NB4 (cell line): ENCODE measurements at regions not wholly inside any gene's neighbourhood (a gene's known extent, or its start where the extent isn't known, plus 50 kb on each side); places are given as distances from the start of the nearest gene placed in this dataset.
A peak's percentile ranks its signal among the peaks of the same experiment; 100 is the strongest.

Experiments
- DNase-seq: peaks from one replicate; pipeline ENCODE4 v3.0.0; 2010; ENCODE audit warnings: low read depth
- H3K4me3 ChIP-seq: one replicate; pipeline ENCODE4 v1.5.1; 2011; ENCODE audit warnings: mild to moderate bottlenecking, low read depth, low read length, moderate library complexity
- MAX ChIP-seq: IDR thresholded peaks from 2 replicates; pipeline ENCODE4 v1.6.1; 2011; ENCODE audit warnings: low read depth, low read length
- MYC ChIP-seq: IDR thresholded peaks from 2 replicates; pipeline ENCODE4 v1.6.1; 2011; ENCODE audit warnings: low read depth, low read length
- POLR2A ChIP-seq: IDR thresholded peaks from 2 replicates; pipeline ENCODE4 v1.6.1; 2011; ENCODE audit warnings: mild to moderate bottlenecking; ENCODE audit not compliant: insufficient read length; ENCODE audit errors: extremely low read depth
- TF ChIP-seq, protein P1 (sequence below): IDR thresholded peaks from one replicate; pipeline ENCODE4 v1.5.1; 2012; ENCODE audit warnings: low read depth, low read length

GRCh38 chr6:137791281-137792159 lies 75.5 kb upstream of the TNFAIP3 start:
- DNase-seq, result no peak
- TF ChIP-seq MAX (no peak), POLR2A (no peak), MYC (no peak)
- TF ChIP-seq, protein P1, sequence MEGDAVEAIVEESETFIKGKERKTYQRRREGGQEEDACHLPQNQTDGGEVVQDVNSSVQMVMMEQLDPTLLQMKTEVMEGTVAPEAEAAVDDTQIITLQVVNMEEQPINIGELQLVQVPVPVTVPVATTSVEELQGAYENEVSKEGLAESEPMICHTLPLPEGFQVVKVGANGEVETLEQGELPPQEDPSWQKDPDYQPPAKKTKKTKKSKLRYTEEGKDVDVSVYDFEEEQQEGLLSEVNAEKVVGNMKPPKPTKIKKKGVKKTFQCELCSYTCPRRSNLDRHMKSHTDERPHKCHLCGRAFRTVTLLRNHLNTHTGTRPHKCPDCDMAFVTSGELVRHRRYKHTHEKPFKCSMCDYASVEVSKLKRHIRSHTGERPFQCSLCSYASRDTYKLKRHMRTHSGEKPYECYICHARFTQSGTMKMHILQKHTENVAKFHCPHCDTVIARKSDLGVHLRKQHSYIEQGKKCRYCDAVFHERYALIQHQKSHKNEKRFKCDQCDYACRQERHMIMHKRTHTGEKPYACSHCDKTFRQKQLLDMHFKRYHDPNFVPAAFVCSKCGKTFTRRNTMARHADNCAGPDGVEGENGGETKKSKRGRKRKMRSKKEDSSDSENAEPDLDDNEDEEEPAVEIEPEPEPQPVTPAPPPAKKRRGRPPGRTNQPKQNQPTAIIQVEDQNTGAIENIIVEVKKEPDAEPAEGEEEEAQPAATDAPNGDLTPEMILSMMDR, result no peak
- no peak overlapping the region for H3K4me3 ChIP-seq

DNA sequence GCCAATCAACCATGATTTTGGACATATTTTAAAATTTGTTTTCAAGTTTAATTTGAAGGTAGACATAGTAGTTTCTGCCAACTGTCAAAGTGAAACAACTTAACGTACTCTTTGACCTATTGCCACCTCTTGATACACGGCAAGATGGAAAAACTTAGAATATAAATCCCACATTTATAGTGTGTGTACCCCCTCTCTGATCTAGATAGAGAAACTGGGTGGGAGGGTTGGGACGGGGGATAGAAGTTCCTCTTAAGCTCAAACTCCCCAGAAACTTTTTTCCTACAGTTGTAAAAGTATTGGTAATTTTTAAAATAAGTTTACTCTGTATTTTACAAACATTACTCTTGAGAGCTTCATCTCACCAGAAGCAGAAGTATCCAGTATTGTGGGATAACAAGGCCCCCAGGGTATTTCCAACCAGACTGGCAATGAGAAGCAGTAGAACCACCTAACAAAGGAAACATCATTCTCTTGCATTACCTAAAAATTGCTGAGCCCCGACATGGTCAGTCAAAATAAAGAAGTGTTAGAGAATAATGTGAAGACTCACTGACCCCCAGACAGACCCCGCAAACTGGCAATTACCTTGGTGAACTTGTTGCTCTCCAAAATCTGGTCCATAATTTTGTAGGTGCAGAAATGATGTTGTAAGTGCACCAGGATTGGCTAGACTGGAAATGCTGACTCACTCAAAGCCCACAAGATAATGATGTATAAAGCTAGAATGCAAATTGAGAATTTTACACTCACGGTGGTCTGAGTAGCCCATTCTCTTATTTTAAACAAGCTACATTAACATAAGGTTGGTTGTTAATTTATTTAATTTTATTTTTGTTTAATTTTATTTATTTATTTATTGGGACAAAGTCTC lies 74.7 kb upstream of the TNFAIP3 start:
- DNase-seq, result peak; percentile 49
- no peak overlapping the region for H3K4me3 ChIP-seq

GRCh38 chr6:137793805-137794515 lies 73.1 kb upstream of the TNFAIP3 start:
- no peak for DNase-seq
- H3K4me3 ChIP-seq, result no peak overlapping the region
- TF ChIP-seq MYC, result no peak

More for the DNA sequence above, 74.7 kb upstream of the TNFAIP3 start:
- no peak for TF ChIP-seq POLR2A
- no peak for TF ChIP-seq MAX
- TF ChIP-seq, protein P1, result no peak
- no peak for TF ChIP-seq MYC

GRCh38 chr6:137794516-137795201 lies 72.4 kb upstream of the TNFAIP3 start:
- DNase-seq, result peak; percentile 63
- H3K4me3 ChIP-seq, result no peak overlapping the region
- TF ChIP-seq, protein P1, result no peak
- TF ChIP-seq MAX (no peak), MYC (no peak), POLR2A (no peak)

- no peak for TF ChIP-seq POLR2A
- no peak for TF ChIP-seq MAX
- no peak overlapping the region for H3K4me3 ChIP-seq
- no peak for DNase-seq
Measured at GRCh38 chr6:137795501-137795900, 71.6 kb upstream of the TNFAIP3 start.

DNA sequence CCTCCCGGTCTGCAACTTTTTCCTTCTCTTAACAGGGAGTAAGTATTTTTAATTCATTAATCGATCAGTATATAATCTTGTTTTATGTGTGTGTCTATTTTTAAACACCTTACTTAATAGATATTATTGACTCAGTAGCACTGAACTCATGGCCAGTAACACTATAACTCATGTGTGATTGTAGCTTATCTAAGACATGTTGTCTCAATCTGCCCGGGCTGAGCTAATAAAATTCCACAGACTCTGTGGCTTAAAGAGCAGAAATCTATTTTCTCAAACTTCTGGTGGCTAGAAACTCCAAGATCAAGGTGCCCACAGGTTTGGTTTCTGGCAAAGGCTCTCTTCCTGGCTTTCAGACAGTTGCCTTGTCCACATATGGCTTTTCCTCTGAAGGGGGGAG lies 68.8 kb upstream of the TNFAIP3 start:
- no peak overlapping the region for H3K4me3 ChIP-seq
- DNase-seq, result no peak

More for the DNA sequence above, 68.8 kb upstream of the TNFAIP3 start:
- TF ChIP-seq, protein P1, result no peak
- TF ChIP-seq POLR2A (no peak), MYC (no peak), MAX (no peak)
